HCT116 (cell line): ENCODE measurements at regions not wholly inside any gene's neighbourhood (a gene's known extent, or its start where the extent isn't known, plus 50 kb on each side); places are given as distances from the start of the nearest gene placed in this dataset.

ENCODE experiments used
- ATAC-seq: fragments of 200-7000 bp; cut with Tn5 transposase; 2 replicates; pipeline ENCODE4 v1.9.1; 2020; ENCODE audit warnings: mild to moderate bottlenecking, moderate library complexity
- BruUV-seq: library from RNA; stranded (reverse); fragments of 400-500 nt; replicated peaks from 2 replicates; lab custom pipeline; 2021; lab: Mats Ljungman, UMichigan
- CTCF ChIA-PET: fragments of 300-600 bp; sonication (Branson Sonifier 250); formaldehyde crosslinking; loops from one replicate; lab custom pipeline; 2021; ENCODE audit warnings: antibody characterized with exemption; lab: Charles Lee
- POLR2A ChIA-PET: fragments of 300-600, 350-600 bp; sonication (Branson Sonifier 250); formaldehyde crosslinking; loops from one replicate; lab custom pipeline; 2021; ENCODE audit warnings: antibody characterized with exemption; lab: Charles Lee
- RAD21 ChIA-PET, 2 experiments: fragments of 300-600 bp; sonication (Branson Sonifier 250); formaldehyde crosslinking; loops; one replicate each; lab custom pipeline; 2023; ENCODE audit warnings: low total read pairs in 2 of 2; ENCODE audit not compliant: uncharacterized antibody in 2 of 2, unreplicated experiment in 2 of 2, low non-redundant PET in 1 of 2; lab: Charles Lee
- DNase-seq: peaks from one replicate; pipeline ENCODE4 v3.0.0-alpha.2; 2010; ENCODE audit warnings: low read depth, low spot score
- H2AFZ ChIP-seq: fragments of 200-600 bp; shearing (Covaris generic), sonication (generic); 2 replicates; pipeline ENCODE4 v1.6.1; 2017; ENCODE audit warnings: low read depth, mixed run types, mixed read lengths, antibody characterized with exemption, low read length; ENCODE audit not compliant: poor library complexity, severe bottlenecking
- H3K27ac ChIP-seq: 2 replicates; pipeline ENCODE4 v1.5.1; 2012; ENCODE audit warnings: low read depth, low read length
- H3K27me3 ChIP-seq: fragments of 200-600 bp; sonication (generic); 2 replicates; pipeline ENCODE4 v1.6.1; 2016; ENCODE audit warnings: mixed run types, low read length, mixed read lengths; ENCODE audit not compliant: insufficient read depth
- H3K36me3 ChIP-seq, 2 experiments: fragments of 200-500 bp in 1 of 2; fragments of 200-600 bp in 1 of 2; sonication (Bioruptor generic) in 1 of 2; sonication (generic) in 1 of 2; 2 replicates each; pipeline versions ENCODE4 v1.5.1 to v1.6.1; 2014 to 2016; ENCODE audit warnings: low read length in 2 of 2, inconsistent platforms in 1 of 2, mixed read lengths in 1 of 2, mixed run types in 1 of 2; ENCODE audit not compliant: insufficient read depth in 2 of 2, control insufficient read depth in 1 of 2
- H3K4me1 ChIP-seq, 2 experiments: fragments of 200-600 bp in 1 of 2; sonication (generic) in 1 of 2; 2 replicates each; pipeline versions ENCODE4 v1.5.1 to v1.6.1; 2012 to 2017; ENCODE audit warnings: low read length in 2 of 2, inconsistent platforms in 1 of 2, mild to moderate bottlenecking in 1 of 2, mixed read lengths in 1 of 2, mixed run types in 1 of 2, moderate library complexity in 1 of 2; ENCODE audit not compliant: insufficient read depth in 2 of 2, control insufficient read depth in 1 of 2
- H3K4me2 ChIP-seq: fragments of 200-600 bp; sonication (generic); 2 replicates; pipeline ENCODE4 v1.6.1; 2017; ENCODE audit warnings: mixed run types, low read length, mixed read lengths
- H3K4me3 ChIP-seq, 2 experiments: fragments of 200-600 bp in 1 of 2; sonication (generic) in 1 of 2; replicated peaks in 1 of 2; 2 replicates each; pipeline ENCODE4 v1.5.1; 2011 to 2016; ENCODE audit warnings: low read length in 2 of 2, control low read depth in 1 of 2, low read depth in 1 of 2, mild to moderate bottlenecking in 1 of 2, mixed read lengths in 1 of 2, mixed run types in 1 of 2
- H3K79me2 ChIP-seq: fragments of 200-600 bp; sonication (generic); 2 replicates; pipeline ENCODE4 v1.6.1; 2017; ENCODE audit warnings: mild to moderate bottlenecking, mixed run types, low read length, moderate library complexity, mixed read lengths; ENCODE audit not compliant: insufficient read depth
- H3K9ac ChIP-seq: fragments of 200-600 bp; sonication (generic); 2 replicates; pipeline ENCODE4 v1.6.1; 2016; ENCODE audit warnings: low read length, mixed read lengths
- H3K9me2 ChIP-seq: fragments of 200-600 bp; sonication (generic), shearing (Covaris generic); 2 replicates; pipeline ENCODE4 v1.6.1; 2017; ENCODE audit warnings: mixed run types, mild to moderate bottlenecking, moderate library complexity; ENCODE audit not compliant: insufficient read depth
- H3K9me3 ChIP-seq, 2 experiments: fragments of 200-500 bp in 1 of 2; fragments of 200-600 bp in 1 of 2; sonication (Bioruptor generic) in 1 of 2; sonication (generic) in 1 of 2; 2 replicates each; pipeline ENCODE4 v1.6.1; 2014 to 2017; ENCODE audit warnings: low read length in 2 of 2, mixed read lengths in 2 of 2, inconsistent platforms in 1 of 2, low read depth in 1 of 2, mild to moderate bottlenecking in 1 of 2, mixed run types in 1 of 2, moderate library complexity in 1 of 2; ENCODE audit not compliant: control insufficient read depth in 1 of 2, insufficient read depth in 1 of 2
- H4K20me1 ChIP-seq: fragments of 200-600 bp; sonication (generic), shearing (Covaris generic); 2 replicates; pipeline ENCODE4 v1.6.1; 2017; ENCODE audit warnings: mixed run types, mild to moderate bottlenecking, moderate library complexity; ENCODE audit not compliant: insufficient read depth
- CBX3 ChIP-seq: IDR thresholded peaks from 2 replicates; pipeline ENCODE4 v1.6.1; 2012; ENCODE audit warnings: low read depth
- CEBPB ChIP-seq: IDR thresholded peaks from 2 replicates; pipeline ENCODE4 v1.6.1; 2012; ENCODE audit warnings: low read depth
- EGR1 ChIP-seq: IDR thresholded peaks from 2 replicates; pipeline ENCODE4 v1.6.1; 2012; ENCODE audit warnings: low read depth
- EZH2 ChIP-seq: fragments of 200-600 bp; sonication (generic); IDR thresholded peaks from 2 replicates; pipeline ENCODE4 v1.6.1; 2017; ENCODE audit warnings: antibody characterized with exemption, mixed run types
- JUND ChIP-seq: IDR thresholded peaks from 2 replicates; pipeline ENCODE4 v1.6.1; 2012
- POLR2AphosphoS5 ChIP-seq: IDR thresholded peaks from 2 replicates; pipeline ENCODE4 v1.6.1; 2011; ENCODE audit warnings: mild to moderate bottlenecking, low read depth, low read length, moderate library complexity
- RAD21 ChIP-seq: IDR thresholded peaks from 2 replicates; pipeline ENCODE4 v1.6.1; 2012; ENCODE audit warnings: low read depth, mild to moderate bottlenecking
- SIN3A ChIP-seq: IDR thresholded peaks from 2 replicates; pipeline ENCODE4 v1.6.1; 2012; ENCODE audit warnings: low read depth
- SP1 ChIP-seq: IDR thresholded peaks from 2 replicates; pipeline ENCODE4 v1.6.1; 2012; ENCODE audit warnings: low read depth
- SRF ChIP-seq: IDR thresholded peaks from 2 replicates; pipeline ENCODE4 v1.6.1; 2012; ENCODE audit warnings: low read depth
- ZFX ChIP-seq: fragments of 450-650 bp; IDR thresholded peaks from 2 replicates; pipeline ENCODE4 v1.6.1; 2017
- intact Hi-C: fragments of 100-400 bp; cut with micrococcal nuclease; formaldehyde crosslinking; loops from 2 replicates; pipeline ENCODE4 v1.10.0; 2022
- TF ChIP-seq, protein P1 (sequence below): IDR thresholded peaks from 2 replicates; pipeline ENCODE4 v1.6.1; 2011; ENCODE audit warnings: mild to moderate bottlenecking, low read length, moderate library complexity; ENCODE audit not compliant: insufficient replicate concordance; ENCODE audit errors: extremely low read depth
- TF ChIP-seq, protein P2 (sequence below): IDR thresholded peaks from 2 replicates; pipeline ENCODE4 v1.6.1; 2012; ENCODE audit warnings: low read depth

- Histone ChIP-seq H3K4me1 (peaks cover 0 to 5% of the 10 kb centered on the region in 2 experiments; a peak in 2 of 4 replicates), H3K4me2 (no peak overlapping the region), H3K27me3 (peaks cover 18% of the 10 kb centered on the region), H4K20me1 (no peaks in the 10 kb centered on the region), H3K36me3 (no peaks in the 10 kb centered on the region), H3K27ac (no peak overlapping the region), H3K79me2 (no peaks in the 10 kb centered on the region), H2AFZ (no peak overlapping the region), H3K9me2 (no peaks in the 10 kb centered on the region), H3K4me3 (no peak overlapping the region), H3K9me3 (no peaks in the 10 kb centered on the region), H3K9ac (no peak overlapping the region)
- BruUV-seq = no TSS peak
- ChIA-PET CTCF (no interaction called here), RAD21 (no interaction called here), POLR2A (no interaction called here)
- no peak for TF ChIP-seq RAD21
- TF ChIP-seq EGR1 = no peak
- TF ChIP-seq ZFX = no peak
- TF ChIP-seq CEBPB = no peak
- TF ChIP-seq, protein P1, sequence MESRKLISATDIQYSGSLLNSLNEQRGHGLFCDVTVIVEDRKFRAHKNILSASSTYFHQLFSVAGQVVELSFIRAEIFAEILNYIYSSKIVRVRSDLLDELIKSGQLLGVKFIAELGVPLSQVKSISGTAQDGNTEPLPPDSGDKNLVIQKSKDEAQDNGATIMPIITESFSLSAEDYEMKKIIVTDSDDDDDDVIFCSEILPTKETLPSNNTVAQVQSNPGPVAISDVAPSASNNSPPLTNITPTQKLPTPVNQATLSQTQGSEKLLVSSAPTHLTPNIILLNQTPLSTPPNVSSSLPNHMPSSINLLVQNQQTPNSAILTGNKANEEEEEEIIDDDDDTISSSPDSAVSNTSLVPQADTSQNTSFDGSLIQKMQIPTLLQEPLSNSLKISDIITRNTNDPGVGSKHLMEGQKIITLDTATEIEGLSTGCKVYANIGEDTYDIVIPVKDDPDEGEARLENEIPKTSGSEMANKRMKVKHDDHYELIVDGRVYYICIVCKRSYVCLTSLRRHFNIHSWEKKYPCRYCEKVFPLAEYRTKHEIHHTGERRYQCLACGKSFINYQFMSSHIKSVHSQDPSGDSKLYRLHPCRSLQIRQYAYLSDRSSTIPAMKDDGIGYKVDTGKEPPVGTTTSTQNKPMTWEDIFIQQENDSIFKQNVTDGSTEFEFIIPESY = no peak
- no peak for TF ChIP-seq SIN3A
- TF ChIP-seq CBX3 = no peak
- TF ChIP-seq, protein P2, sequence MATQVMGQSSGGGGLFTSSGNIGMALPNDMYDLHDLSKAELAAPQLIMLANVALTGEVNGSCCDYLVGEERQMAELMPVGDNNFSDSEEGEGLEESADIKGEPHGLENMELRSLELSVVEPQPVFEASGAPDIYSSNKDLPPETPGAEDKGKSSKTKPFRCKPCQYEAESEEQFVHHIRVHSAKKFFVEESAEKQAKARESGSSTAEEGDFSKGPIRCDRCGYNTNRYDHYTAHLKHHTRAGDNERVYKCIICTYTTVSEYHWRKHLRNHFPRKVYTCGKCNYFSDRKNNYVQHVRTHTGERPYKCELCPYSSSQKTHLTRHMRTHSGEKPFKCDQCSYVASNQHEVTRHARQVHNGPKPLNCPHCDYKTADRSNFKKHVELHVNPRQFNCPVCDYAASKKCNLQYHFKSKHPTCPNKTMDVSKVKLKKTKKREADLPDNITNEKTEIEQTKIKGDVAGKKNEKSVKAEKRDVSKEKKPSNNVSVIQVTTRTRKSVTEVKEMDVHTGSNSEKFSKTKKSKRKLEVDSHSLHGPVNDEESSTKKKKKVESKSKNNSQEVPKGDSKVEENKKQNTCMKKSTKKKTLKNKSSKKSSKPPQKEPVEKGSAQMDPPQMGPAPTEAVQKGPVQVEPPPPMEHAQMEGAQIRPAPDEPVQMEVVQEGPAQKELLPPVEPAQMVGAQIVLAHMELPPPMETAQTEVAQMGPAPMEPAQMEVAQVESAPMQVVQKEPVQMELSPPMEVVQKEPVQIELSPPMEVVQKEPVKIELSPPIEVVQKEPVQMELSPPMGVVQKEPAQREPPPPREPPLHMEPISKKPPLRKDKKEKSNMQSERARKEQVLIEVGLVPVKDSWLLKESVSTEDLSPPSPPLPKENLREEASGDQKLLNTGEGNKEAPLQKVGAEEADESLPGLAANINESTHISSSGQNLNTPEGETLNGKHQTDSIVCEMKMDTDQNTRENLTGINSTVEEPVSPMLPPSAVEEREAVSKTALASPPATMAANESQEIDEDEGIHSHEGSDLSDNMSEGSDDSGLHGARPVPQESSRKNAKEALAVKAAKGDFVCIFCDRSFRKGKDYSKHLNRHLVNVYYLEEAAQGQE = no peak
- TF ChIP-seq SRF = no peak
- TF ChIP-seq EZH2 = no peak
- TF ChIP-seq POLR2AphosphoS5 = no peak
- no peak for TF ChIP-seq JUND
- no peak for TF ChIP-seq SP1
- DNase-seq (no peak), ATAC-seq (no peak)
- intact Hi-C loops = no loop called here
These were observed 201.2 kb upstream of the SFSWAP start for GRCh38 chr12:131509701-131510100.
